OCI-LY1 (cell line): ENCODE measurements at regions not wholly inside any gene's neighbourhood (a gene's known extent, or its start where the extent isn't known, plus 50 kb on each side); places are given as distances from the start of the nearest gene placed in this dataset.
"Not testable (repeated sequence)": the region's sequence is repeated elsewhere in the genome, so short reads cannot be mapped to it uniquely, and the experiment has no call there.

ENCODE experiments used
- EZH2 ChIP-seq: fragments of 200-600 bp; sonication (generic), shearing (Covaris generic); IDR thresholded peaks from 2 replicates; pipeline ENCODE4 v1.8.0; 2017; ENCODE audit warnings: borderline replicate concordance, mixed run types, mild to moderate bottlenecking, antibody characterized with exemption, low read length, moderate library complexity, mixed read lengths
- TF ChIP-seq, protein P1 (sequence below): fragments of 200-600 bp; sonication (generic), shearing (Covaris generic); IDR thresholded peaks from 2 replicates; pipeline ENCODE4 v1.5.1; 2017; ENCODE audit warnings: mild to moderate bottlenecking, antibody characterized with exemption, low read length, moderate library complexity, mixed read lengths

DNA sequence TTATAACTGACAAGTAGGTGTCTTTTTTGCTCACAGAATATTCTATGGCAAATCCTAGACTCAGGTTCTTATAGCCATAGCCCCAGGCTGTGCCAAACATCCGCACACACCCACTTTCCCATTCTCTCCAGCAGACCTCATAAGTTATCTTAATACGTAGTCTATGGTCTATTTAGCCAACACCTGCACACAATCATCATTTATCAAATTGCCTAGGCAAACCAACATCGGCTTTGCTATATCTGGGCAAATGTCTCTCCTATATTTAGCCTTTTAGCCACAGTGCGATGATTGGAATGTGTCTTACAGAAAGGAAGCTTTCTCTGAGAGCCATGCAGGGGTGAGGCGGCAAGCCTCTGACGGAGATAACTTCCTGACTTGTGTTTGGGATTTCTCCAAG, 128.0 kb downstream of the POTEC start:
- TF ChIP-seq, protein P1, sequence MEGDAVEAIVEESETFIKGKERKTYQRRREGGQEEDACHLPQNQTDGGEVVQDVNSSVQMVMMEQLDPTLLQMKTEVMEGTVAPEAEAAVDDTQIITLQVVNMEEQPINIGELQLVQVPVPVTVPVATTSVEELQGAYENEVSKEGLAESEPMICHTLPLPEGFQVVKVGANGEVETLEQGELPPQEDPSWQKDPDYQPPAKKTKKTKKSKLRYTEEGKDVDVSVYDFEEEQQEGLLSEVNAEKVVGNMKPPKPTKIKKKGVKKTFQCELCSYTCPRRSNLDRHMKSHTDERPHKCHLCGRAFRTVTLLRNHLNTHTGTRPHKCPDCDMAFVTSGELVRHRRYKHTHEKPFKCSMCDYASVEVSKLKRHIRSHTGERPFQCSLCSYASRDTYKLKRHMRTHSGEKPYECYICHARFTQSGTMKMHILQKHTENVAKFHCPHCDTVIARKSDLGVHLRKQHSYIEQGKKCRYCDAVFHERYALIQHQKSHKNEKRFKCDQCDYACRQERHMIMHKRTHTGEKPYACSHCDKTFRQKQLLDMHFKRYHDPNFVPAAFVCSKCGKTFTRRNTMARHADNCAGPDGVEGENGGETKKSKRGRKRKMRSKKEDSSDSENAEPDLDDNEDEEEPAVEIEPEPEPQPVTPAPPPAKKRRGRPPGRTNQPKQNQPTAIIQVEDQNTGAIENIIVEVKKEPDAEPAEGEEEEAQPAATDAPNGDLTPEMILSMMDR, result not testable (repeated sequence)
- not testable (repeated sequence) for TF ChIP-seq EZH2
